NT2/D1 (cell line): ENCODE measurements at regions not wholly inside any gene's neighbourhood (a gene's known extent, or its start where the extent isn't known, plus 50 kb on each side); places are given as distances from the start of the nearest gene placed in this dataset.

Experiments used
- DNase-seq: peaks from one replicate; pipeline ENCODE4 v3.0.0-alpha.2; 2011; ENCODE audit warnings: low read depth, low spot score
- H3K27me3 ChIP-seq: 2 replicates; pipeline ENCODE4 v1.6.0; 2011; ENCODE audit warnings: mild to moderate bottlenecking; ENCODE audit not compliant: insufficient read length, insufficient read depth
- H3K36me3 ChIP-seq: 2 replicates; pipeline ENCODE4 v1.6.1; 2011; ENCODE audit warnings: mild to moderate bottlenecking, low read length, mixed read lengths; ENCODE audit not compliant: insufficient read depth, insufficient read length
- H3K4me1 ChIP-seq: 2 replicates; pipeline ENCODE4 v1.5.1; 2011; ENCODE audit not compliant: insufficient read depth, insufficient read length
- H3K4me3 ChIP-seq: 2 replicates; pipeline ENCODE4 v1.5.1; 2011; ENCODE audit warnings: low read depth; ENCODE audit not compliant: insufficient read length
- H3K9ac ChIP-seq: 2 replicates; pipeline ENCODE4 v1.6.0; 2011; ENCODE audit warnings: low read depth; ENCODE audit not compliant: insufficient read length
- H3K9me3 ChIP-seq: 2 replicates; pipeline ENCODE4 v1.5.1; 2011; ENCODE audit warnings: mild to moderate bottlenecking, low read length; ENCODE audit not compliant: insufficient read depth
- SUZ12 ChIP-seq: IDR thresholded peaks from 2 replicates; pipeline ENCODE4 v1.6.1; 2011; ENCODE audit not compliant: insufficient read length, insufficient read depth; ENCODE audit errors: extremely low read depth
- YY1 ChIP-seq: IDR thresholded peaks from 2 replicates; pipeline ENCODE4 v1.6.1; 2011; ENCODE audit not compliant: insufficient read length, insufficient read depth
- ZNF274 ChIP-seq: IDR thresholded peaks from 2 replicates; pipeline ENCODE4 v1.6.1; 2011; ENCODE audit warnings: mild to moderate bottlenecking, low read depth, low read length

GRCh38 chr13:78022164-78022877 lies 103.7 kb upstream of the EDNRB start:
- Histone ChIP-seq H3K9ac (no peak overlapping the region), H3K4me3 (no peak overlapping the region), H3K27me3 (no peaks in the 10 kb centered on the region), H3K36me3 (no peaks in the 10 kb centered on the region), H3K4me1 (no peaks in the 10 kb centered on the region), H3K9me3 (no peaks in the 10 kb centered on the region)
- no peak for DNase-seq
- TF ChIP-seq ZNF274 (no peak), YY1 (no peak), SUZ12 (no peak)

DNA sequence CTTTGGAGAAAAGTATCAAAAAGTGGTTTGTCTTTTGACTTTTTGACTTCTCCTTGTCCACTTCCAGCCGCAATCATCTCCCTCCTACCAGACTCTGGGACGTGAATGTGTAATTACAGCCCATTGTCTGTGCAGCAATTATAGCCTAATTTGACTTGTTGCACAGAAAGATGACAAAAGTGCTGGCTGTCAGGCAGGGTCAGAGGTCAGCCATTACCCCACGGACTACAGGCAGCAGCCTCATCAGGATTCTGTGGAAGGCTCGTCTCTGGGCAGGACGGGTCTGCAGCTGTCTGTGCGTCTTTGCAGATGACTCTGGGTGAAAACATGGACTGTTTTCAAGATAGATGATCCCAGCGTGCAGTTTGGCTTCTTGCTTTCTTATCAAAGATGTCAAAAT lies 102.2 kb upstream of the EDNRB start:
- no peak overlapping the region for H3K4me3 ChIP-seq
- no peaks in the 10 kb centered on the region for H3K9me3 ChIP-seq
- no peaks in the 10 kb centered on the region for H3K27me3 ChIP-seq
- H3K9ac ChIP-seq: no peak overlapping the region
- no peak for DNase-seq
- TF ChIP-seq YY1: no peak
- H3K36me3 ChIP-seq: no peaks in the 10 kb centered on the region
- no peaks in the 10 kb centered on the region for H3K4me1 ChIP-seq

DNA sequence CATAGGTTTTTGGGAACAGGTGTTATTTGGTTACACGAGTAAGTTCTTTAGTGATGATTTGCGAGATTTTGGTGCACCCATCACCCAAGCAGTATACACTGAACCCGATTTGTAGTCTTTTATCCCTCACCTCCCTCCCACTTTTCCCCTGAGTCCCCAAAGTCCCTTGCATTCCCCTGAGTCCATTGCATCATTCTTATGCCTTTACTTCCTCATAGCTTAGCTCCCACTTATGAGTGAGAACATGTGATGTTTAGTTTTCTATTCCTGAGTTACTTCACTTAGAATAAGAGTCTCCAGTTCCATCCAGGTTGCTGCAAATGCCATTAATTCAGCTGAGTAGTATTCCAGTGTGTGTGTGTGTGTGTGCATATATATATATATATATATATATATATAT lies 97.2 kb upstream of the EDNRB start:
- Histone ChIP-seq H3K27me3 (no peaks in the 10 kb centered on the region), H3K36me3 (no peaks in the 10 kb centered on the region), H3K4me1 (no peaks in the 10 kb centered on the region), H3K9me3 (no peaks in the 10 kb centered on the region), H3K9ac (no peak overlapping the region), H3K4me3 (no peak overlapping the region)
- no peak for DNase-seq
- TF ChIP-seq YY1: no peak
- no peak for TF ChIP-seq ZNF274
- no peak for TF ChIP-seq SUZ12

DNA sequence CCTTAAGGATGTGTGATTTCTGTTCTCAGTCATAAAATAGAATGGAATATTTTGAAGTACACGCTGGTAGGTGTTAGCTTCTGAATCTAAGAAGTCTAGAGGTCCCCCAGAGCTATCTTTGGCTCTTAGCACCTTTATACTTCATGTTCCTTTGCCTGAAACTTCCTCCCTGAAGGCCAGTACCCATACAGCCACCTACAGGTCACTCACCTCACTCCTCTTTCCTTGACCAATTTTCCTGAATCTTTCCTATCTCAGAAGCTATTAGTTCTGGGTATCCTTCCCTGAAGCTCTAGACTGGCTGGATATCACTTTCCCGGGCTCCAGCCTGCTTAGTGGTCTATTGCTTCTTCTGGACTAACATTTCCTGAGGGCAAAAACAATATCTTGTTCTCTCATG lies 93.4 kb upstream of the EDNRB start:
- TF ChIP-seq SUZ12: no peak
- TF ChIP-seq YY1: no peak
- no peak for TF ChIP-seq ZNF274
- Histone ChIP-seq H3K4me1 (no peaks in the 10 kb centered on the region), H3K9ac (no peak overlapping the region), H3K4me3 (no peak overlapping the region), H3K9me3 (no peaks in the 10 kb centered on the region), H3K27me3 (no peaks in the 10 kb centered on the region), H3K36me3 (no peaks in the 10 kb centered on the region)
- DNase-seq: no peak

GRCh38 chr13:78004821-78005220 lies 86.2 kb upstream of the EDNRB start:
- no peaks in the 10 kb centered on the region for H3K36me3 ChIP-seq
- H3K4me1 ChIP-seq: no peaks in the 10 kb centered on the region
- no peak for TF ChIP-seq YY1
- no peak for TF ChIP-seq ZNF274
- no peak for TF ChIP-seq SUZ12
- H3K9ac ChIP-seq: no peak overlapping the region
- no peaks in the 10 kb centered on the region for H3K27me3 ChIP-seq
- H3K4me3 ChIP-seq: no peak overlapping the region
- no peaks in the 10 kb centered on the region for H3K9me3 ChIP-seq
- no peak for DNase-seq

DNA sequence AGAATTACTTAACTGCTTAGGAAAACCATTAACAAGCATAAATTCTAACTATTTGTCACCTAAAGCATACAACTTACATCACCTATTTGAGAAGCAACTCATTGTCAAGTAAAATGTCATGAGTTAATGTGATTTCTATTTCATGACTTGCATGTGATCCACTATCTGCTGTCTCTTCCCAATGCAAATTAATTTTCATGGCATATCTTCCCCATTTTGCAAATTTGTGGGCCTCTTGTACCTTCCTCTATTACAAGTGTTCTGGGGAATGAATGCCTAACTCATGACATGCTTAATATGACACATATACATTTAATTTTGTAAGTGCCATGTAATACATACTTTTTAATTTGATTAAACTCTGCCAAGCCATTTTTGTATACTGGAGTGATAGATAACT lies 81.1 kb upstream of the EDNRB start:
- H3K36me3 ChIP-seq: no peaks in the 10 kb centered on the region
- H3K9ac ChIP-seq: no peak overlapping the region
- no peak for TF ChIP-seq SUZ12
- no peak for TF ChIP-seq ZNF274
- no peak for TF ChIP-seq YY1
- no peaks in the 10 kb centered on the region for H3K9me3 ChIP-seq
- H3K4me1 ChIP-seq: no peaks in the 10 kb centered on the region
- DNase-seq: no peak
- no peaks in the 10 kb centered on the region for H3K27me3 ChIP-seq
- H3K4me3 ChIP-seq: no peak overlapping the region

DNA sequence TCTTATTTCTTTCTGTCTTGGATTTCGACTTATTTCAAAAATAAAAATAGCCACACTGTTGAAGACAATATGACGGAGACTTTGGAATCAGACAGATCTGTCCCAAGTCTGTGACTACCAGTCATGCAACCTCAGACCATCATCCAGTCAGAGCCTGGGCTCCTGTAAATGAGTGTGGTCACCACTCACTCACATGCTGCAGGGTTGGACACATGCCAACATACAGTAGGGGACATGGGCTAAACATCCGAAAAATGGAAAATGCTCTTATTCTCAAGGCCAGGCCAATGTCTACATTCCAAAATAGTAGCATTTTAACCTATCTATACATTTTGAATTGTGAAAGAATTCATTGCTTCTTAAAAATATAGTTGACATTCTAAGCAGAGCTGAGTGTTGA lies 75.5 kb upstream of the EDNRB start:
- Histone ChIP-seq H3K9ac (no peak overlapping the region), H3K36me3 (no peaks in the 10 kb centered on the region)

More for the DNA sequence above, 75.5 kb upstream of the EDNRB start:
- Histone ChIP-seq H3K4me3 (no peak overlapping the region), H3K4me1 (no peaks in the 10 kb centered on the region), H3K9me3 (no peaks in the 10 kb centered on the region), H3K27me3 (no peaks in the 10 kb centered on the region)
- no peak for DNase-seq
- TF ChIP-seq SUZ12: no peak
- no peak for TF ChIP-seq YY1
- no peak for TF ChIP-seq ZNF274
